H1 (cell line): ENCODE measurements at regions not wholly inside any gene's neighbourhood (a gene's known extent, or its start where the extent isn't known, plus 50 kb on each side); places are given as distances from the start of the nearest gene placed in this dataset.

Source experiments
- ASH2L ChIP-seq: fragments of 200-600, 300-600 bp; sonication (generic); IDR thresholded peaks from one replicate; pipeline ENCODE4 v1.7.1; 2017; ENCODE audit warnings: low read length
- FOSL1 ChIP-seq: IDR thresholded peaks from 2 replicates; pipeline ENCODE4 v1.6.1; 2011; ENCODE audit warnings: mild to moderate bottlenecking, low read depth, low read length, moderate library complexity; ENCODE audit not compliant: insufficient read depth
- HDAC2 ChIP-seq, 2 experiments: fragments of 300-600 bp in 1 of 2; sonication (generic) in 1 of 2; IDR thresholded peaks; 2 replicates each; pipeline ENCODE4 v1.6.1; 2011 to 2012; ENCODE audit warnings: low read depth in 2 of 2, low read length in 2 of 2, mild to moderate bottlenecking in 2 of 2, moderate library complexity in 2 of 2, borderline replicate concordance in 1 of 2, inconsistent platforms in 1 of 2
- JUND ChIP-seq: IDR thresholded peaks from 2 replicates; pipeline ENCODE4 v1.6.1; 2011; ENCODE audit warnings: mild to moderate bottlenecking, improper control_type of control experiment, low read length
- NANOG ChIP-seq: IDR thresholded peaks from 2 replicates; pipeline ENCODE4 v1.6.1; 2011; ENCODE audit warnings: low read length, low read depth, mild to moderate bottlenecking, inconsistent platforms; ENCODE audit not compliant: insufficient read depth, poor library complexity, severe bottlenecking
- POLR2AphosphoS5 ChIP-seq: IDR thresholded peaks from 2 replicates; pipeline ENCODE4 v1.6.1; 2011; ENCODE audit warnings: low read depth, low read length
- RFX5 ChIP-seq: IDR thresholded peaks from 2 replicates; pipeline ENCODE4 v1.6.1; 2011; ENCODE audit warnings: low read depth, low read length, improper control_type of control experiment, borderline replicate concordance
- SP1 ChIP-seq: IDR thresholded peaks from 2 replicates; pipeline ENCODE4 v1.6.1; 2011; ENCODE audit warnings: low read depth, low read length
- SP2 ChIP-seq: IDR thresholded peaks from 2 replicates; pipeline ENCODE4 v1.6.1; 2012; ENCODE audit warnings: mild to moderate bottlenecking, low read length, inconsistent platforms
- SP4 ChIP-seq: IDR thresholded peaks from 2 replicates; pipeline ENCODE4 v1.6.1; 2012; ENCODE audit warnings: low read length, inconsistent platforms
- SUZ12 ChIP-seq: fragments of 200-600 bp; sonication (generic); IDR thresholded peaks from 2 replicates; pipeline ENCODE4 v1.6.1; 2012; ENCODE audit warnings: mild to moderate bottlenecking, inconsistent platforms, low read length, moderate library complexity, mixed read lengths
- TAF7 ChIP-seq: optimal IDR thresholded peaks from 2 replicates; pipeline ENCODE3; 2011; ENCODE audit warnings: low read depth, mild to moderate bottlenecking, inconsistent platforms, low read length, moderate library complexity, borderline replicate concordance
- TF ChIP-seq, protein P1 (sequence below): fragments of 300-600 bp; sonication (generic); IDR thresholded peaks from 2 replicates; pipeline ENCODE4 v1.7.1; 2012; ENCODE audit warnings: low read length, moderate library complexity, mild to moderate bottlenecking, inconsistent platforms; ENCODE audit not compliant: insufficient replicate concordance

GRCh38 chr2:125455110-125455509 is 1200.8 kb upstream of the GYPC start (continued):
- TF ChIP-seq, protein P1, sequence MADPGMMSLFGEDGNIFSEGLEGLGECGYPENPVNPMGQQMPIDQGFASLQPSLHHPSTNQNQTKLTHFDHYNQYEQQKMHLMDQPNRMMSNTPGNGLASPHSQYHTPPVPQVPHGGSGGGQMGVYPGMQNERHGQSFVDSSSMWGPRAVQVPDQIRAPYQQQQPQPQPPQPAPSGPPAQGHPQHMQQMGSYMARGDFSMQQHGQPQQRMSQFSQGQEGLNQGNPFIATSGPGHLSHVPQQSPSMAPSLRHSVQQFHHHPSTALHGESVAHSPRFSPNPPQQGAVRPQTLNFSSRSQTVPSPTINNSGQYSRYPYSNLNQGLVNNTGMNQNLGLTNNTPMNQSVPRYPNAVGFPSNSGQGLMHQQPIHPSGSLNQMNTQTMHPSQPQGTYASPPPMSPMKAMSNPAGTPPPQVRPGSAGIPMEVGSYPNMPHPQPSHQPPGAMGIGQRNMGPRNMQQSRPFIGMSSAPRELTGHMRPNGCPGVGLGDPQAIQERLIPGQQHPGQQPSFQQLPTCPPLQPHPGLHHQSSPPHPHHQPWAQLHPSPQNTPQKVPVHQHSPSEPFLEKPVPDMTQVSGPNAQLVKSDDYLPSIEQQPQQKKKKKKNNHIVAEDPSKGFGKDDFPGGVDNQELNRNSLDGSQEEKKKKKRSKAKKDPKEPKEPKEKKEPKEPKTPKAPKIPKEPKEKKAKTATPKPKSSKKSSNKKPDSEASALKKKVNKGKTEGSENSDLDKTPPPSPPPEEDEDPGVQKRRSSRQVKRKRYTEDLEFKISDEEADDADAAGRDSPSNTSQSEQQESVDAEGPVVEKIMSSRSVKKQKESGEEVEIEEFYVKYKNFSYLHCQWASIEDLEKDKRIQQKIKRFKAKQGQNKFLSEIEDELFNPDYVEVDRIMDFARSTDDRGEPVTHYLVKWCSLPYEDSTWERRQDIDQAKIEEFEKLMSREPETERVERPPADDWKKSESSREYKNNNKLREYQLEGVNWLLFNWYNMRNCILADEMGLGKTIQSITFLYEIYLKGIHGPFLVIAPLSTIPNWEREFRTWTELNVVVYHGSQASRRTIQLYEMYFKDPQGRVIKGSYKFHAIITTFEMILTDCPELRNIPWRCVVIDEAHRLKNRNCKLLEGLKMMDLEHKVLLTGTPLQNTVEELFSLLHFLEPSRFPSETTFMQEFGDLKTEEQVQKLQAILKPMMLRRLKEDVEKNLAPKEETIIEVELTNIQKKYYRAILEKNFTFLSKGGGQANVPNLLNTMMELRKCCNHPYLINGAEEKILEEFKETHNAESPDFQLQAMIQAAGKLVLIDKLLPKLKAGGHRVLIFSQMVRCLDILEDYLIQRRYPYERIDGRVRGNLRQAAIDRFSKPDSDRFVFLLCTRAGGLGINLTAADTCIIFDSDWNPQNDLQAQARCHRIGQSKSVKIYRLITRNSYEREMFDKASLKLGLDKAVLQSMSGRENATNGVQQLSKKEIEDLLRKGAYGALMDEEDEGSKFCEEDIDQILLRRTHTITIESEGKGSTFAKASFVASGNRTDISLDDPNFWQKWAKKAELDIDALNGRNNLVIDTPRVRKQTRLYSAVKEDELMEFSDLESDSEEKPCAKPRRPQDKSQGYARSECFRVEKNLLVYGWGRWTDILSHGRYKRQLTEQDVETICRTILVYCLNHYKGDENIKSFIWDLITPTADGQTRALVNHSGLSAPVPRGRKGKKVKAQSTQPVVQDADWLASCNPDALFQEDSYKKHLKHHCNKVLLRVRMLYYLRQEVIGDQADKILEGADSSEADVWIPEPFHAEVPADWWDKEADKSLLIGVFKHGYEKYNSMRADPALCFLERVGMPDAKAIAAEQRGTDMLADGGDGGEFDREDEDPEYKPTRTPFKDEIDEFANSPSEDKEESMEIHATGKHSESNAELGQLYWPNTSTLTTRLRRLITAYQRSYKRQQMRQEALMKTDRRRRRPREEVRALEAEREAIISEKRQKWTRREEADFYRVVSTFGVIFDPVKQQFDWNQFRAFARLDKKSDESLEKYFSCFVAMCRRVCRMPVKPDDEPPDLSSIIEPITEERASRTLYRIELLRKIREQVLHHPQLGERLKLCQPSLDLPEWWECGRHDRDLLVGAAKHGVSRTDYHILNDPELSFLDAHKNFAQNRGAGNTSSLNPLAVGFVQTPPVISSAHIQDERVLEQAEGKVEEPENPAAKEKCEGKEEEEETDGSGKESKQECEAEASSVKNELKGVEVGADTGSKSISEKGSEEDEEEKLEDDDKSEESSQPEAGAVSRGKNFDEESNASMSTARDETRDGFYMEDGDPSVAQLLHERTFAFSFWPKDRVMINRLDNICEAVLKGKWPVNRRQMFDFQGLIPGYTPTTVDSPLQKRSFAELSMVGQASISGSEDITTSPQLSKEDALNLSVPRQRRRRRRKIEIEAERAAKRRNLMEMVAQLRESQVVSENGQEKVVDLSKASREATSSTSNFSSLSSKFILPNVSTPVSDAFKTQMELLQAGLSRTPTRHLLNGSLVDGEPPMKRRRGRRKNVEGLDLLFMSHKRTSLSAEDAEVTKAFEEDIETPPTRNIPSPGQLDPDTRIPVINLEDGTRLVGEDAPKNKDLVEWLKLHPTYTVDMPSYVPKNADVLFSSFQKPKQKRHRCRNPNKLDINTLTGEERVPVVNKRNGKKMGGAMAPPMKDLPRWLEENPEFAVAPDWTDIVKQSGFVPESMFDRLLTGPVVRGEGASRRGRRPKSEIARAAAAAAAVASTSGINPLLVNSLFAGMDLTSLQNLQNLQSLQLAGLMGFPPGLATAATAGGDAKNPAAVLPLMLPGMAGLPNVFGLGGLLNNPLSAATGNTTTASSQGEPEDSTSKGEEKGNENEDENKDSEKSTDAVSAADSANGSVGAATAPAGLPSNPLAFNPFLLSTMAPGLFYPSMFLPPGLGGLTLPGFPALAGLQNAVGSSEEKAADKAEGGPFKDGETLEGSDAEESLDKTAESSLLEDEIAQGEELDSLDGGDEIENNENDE: no peak
- no peak for TF ChIP-seq FOSL1
- TF ChIP-seq TAF7: no peak
- no peak for TF ChIP-seq RFX5
- no peak for TF ChIP-seq JUND
- no peak for TF ChIP-seq SP2
- no peak for TF ChIP-seq SUZ12
- TF ChIP-seq SP4: no peak
- TF ChIP-seq HDAC2 (IDR thresholded peaks at IDR 0.05; ENCODE audit: borderline replicate concordance in 1 of 2, low read depth in 2 of 2, low read length in 2 of 2): no peak
- TF ChIP-seq SP1: no peak
- TF ChIP-seq ASH2L: no peak
- TF ChIP-seq POLR2AphosphoS5: no peak
- no peak for TF ChIP-seq NANOG
